HG03565 (cell line): ENCODE measurements at regions not wholly inside any gene's neighbourhood (a gene's known extent, or its start where the extent isn't known, plus 50 kb on each side); places are given as distances from the start of the nearest gene placed in this dataset.
A peak's percentile ranks its signal among the peaks of the same experiment; 100 is the strongest.
"Not testable (repeated sequence)": the region's sequence is repeated elsewhere in the genome, so short reads cannot be mapped to it uniquely, and the experiment has no call there.

ENCODE experiments used
- ATAC-seq: cut with Tn5 transposase; IDR thresholded peaks from one replicate; pipeline ENCODE4 v1.9.1; 2021; ENCODE audit warnings: mild to moderate bottlenecking, moderate library complexity; ENCODE audit not compliant: unreplicated experiment

DNA sequence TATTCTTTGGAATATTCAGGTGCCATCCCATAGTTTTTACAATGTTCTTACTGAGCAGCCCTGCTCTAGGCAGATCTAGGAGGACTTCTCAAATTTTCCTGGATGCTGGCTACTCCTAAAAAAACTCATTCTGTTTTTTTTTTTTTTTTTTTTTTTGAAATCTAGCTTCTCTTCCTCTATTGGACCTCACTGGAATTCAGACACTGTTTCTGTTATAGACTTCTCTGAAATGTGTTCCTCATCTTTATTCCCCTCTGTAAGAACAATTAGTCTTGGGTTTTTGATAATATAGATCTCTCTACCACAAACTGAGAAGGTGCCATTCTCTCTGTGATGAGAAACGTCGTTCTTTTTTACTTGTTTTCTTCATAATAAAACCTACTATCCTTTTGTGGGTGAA, 115.3 kb upstream of the CCND2 start:
- ATAC-seq, result no peak

- no peak for ATAC-seq
These were observed 116.4 kb upstream of the CCND2 start for GRCh38 chr12:4157122-4157521.

DNA sequence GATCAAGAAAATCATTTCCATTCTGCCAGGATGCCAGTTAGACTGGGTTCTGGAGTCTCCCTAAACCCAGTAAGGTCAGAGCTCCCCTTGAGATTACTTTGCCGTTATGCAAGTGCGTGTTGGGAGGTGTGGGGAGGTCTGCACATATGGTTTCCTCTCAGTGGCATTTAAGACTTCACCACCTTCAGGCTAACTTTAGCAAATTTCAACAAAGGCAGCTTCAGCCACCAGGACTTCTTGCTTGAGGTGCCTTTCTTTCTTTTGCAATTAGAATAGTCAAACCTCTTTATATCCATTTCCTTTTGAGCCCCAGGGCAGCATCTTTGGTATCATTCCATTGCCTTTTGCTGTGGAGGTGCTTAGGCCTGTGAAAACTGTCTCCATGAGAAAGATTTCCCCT, 117.2 kb upstream of the CCND2 start:
- no peak for ATAC-seq

GRCh38 chr12:4154672-4155225, 118.8 kb upstream of the CCND2 start:
- ATAC-seq, result no peak

GRCh38 chr12:4153343-4153892, 120.1 kb upstream of the CCND2 start:
- peak; percentile 74 for ATAC-seq

DNA sequence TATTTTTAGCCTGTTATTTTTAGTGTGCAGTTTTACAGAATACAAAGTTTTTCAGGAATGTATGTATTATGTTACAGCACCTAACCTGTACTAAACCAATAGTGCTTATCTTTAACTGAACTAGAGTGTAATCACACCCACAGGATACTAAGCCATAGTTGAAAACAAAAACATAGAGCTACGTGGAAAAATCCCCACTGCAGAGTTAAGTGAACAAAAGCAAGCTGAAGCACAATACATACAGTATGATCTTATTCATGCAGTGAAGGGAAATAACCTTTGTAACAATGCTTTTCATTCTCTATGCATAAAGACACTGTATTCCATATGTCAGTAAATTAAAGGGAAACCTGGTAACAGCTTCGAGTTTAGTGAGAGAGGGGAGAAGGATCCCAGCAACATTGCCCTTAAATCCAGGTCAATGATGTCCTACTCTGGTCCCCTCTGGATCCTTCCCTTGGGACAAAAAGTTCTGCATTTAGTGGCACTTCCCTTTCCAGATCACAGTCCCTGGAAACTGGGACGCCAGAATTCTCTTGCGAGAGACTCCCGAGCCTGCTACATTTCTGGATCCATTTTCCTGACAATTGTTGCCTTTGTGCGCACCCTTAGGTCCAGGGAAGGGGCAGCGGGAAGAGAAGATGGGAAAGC, 121.3 kb upstream of the CCND2 start:
- no peak for ATAC-seq

DNA sequence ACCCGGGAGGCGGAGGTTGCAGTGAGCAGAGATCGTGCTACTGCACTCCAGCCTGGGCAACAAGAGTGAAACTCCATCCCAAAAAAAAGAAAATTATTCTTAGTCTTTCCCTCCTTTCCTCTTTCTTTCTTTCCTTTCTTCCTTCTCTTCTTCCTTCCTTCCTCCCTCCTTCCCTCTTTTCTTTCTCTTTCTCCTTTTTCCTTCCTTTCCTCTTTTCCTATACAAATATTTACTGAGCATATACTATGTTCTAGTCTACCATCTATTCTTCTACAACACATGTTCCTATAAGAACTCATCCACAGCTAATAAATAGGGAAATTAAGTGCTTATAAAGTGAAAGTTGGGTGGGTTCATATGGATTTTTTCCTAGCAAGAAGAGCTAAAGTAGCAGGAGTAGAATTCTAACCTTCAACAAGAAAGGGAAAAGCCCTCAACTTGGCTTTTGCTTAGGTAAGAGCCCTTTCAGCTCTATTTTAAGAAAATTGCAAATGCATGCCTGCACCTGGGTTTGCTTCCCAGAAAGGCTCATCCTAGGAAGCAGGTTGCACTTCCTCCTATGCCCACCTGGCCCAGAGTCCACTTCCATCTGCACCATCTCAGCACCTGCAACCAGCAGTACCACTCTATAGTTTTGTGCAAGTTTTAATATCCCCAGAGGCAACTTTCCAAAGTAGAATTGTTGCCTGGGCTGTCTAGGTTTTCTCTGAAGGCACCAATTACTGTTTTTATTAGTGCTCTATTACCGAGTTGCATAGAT, 122.0 kb upstream of the CCND2 start:
- ATAC-seq, result no peak

DNA sequence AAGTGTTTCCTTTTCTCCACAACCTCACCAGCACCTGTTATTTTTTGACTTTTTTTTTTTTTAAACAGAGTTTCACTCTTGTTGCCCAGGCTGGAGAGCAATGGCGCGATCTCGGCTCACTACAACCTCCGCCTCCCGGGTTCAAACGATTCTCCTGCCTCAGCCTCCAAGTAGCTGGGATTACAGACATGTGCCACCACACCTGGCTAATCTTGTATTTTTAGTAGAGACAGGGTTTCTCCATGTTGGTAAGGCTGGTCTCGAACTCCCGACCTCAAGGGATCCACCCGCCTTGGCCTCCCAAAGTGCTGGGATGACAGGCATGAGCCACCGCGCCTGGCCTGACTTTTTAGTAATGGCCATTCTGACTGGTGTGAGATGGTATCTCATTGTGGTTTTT, 123.2 kb upstream of the CCND2 start:
- ATAC-seq, result not testable (repeated sequence)

- ATAC-seq, result peak; percentile 43
These were observed 125.0 kb upstream of the CCND2 start for GRCh38 chr12:4148418-4149056.

DNA sequence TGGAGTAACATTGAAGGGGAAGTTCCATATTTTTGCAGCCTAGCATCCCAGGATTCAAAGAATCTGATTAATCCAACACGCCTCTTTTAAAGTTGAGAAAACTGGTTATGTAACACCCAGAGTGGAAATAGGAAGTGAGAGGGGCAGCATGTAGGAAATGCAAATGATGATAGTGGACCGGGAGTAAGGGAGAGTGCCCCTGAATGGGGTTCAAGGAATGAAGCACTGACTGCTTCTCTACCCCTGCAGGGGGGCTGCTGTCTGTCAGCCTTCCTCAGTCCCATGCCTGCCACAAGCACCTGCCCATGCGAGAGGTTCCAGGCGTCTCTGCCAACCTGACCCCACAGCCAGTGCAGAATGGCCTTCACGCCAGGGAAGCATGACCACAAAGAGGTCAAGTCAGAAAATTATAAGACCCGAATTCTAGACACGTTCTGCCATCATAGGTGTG, 126.5 kb upstream of the CCND2 start:
- no peak for ATAC-seq

DNA sequence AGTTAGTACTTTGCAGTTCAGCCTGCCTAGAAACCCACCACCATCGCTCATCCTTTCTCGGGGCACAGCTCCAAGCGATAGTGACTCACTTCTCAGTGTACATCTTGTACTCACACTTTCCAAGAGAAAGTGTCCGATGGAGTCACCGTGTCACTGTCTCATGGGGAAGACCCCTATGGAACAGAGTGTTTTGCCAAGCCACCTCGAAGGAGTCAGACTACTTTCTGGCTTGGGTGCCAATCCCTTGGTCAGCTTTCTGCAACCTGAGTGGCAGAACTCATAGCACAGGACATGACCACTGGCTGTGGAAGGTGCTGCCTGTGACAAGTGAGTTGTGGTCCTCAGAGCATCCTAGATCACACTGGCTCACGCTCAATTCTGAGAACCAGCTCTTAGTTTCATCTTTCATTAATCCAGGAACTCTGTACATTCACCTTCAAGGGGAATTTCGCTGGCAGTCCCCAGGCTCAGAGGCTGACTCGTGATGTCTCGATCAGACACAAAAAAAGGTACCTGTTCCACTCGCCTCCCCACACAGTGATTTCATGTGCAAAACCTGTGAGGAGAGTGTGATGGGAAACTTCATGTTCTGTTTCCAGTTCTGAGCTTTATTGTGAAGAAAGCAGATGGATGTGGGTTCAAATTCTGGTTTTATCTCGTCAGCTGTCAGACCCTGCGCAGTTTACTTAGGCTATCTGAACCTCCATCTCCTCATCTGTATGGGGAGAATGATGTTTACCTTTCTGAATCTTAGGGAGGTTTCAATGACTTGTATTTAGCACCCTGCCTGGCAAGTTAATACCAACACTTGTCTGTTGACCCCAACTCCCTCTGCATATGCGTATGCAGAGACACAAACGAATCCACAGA, 127.3 kb upstream of the CCND2 start:
- ATAC-seq, result no peak

GRCh38 chr12:4144676-4145075, 128.9 kb upstream of the CCND2 start:
- no peak for ATAC-seq

GRCh38 chr12:4143896-4144295, 129.7 kb upstream of the CCND2 start:
- ATAC-seq, result no peak

- ATAC-seq, result no peak
These were observed 132.0 kb upstream of the CCND2 start for GRCh38 chr12:4141348-4142270.

- no peak for ATAC-seq
These were observed 132.8 kb upstream of the CCND2 start for GRCh38 chr12:4140581-4141301.

- no peak for ATAC-seq
These were observed 134.4 kb upstream of the CCND2 start for GRCh38 chr12:4139191-4139590.

DNA sequence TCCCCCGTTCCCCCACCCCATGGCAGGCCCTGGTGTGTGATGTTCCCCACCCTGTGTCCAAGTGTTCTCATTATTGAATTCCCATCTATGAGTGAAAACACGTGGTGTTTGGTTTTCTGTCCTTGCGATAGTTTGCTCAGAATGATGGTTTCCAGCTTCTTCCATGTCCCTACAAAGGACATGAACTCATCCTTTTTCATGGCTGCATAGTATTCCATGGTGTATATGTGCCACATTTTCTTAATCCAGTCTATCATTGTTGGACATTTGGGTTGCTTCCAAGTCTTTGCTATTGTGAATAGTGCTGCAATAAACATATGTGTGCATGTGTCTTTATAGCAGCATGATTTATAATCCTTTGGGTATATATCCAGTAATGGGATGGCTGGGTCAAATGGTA, 135.0 kb upstream of the CCND2 start:
- ATAC-seq, result not testable (repeated sequence)

GRCh38 chr12:4138051-4138450, 135.5 kb upstream of the CCND2 start:
- ATAC-seq, result no peak

DNA sequence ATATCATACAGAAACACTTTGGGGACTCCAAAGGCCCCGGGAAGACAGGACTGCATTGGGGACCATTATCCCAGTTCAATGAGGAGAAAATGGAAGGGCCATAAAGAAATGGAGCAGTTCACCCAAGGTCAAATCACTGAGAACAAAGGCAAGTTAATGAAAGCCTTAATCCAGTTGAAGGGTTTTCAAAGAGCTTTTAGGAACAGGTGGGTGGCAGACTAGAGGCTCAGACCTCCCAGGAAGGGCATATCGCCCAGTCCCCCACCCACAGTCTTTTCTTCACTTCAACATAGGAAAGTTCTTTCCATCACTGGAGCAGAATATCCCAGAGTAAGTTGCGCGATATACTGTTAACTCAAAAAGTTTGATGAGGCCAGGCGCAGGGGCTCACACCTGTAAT, 136.1 kb upstream of the CCND2 start:
- no peak for ATAC-seq
